Activated CD8-positive, alpha-beta T cell treated with anti-CD3 and anti-CD28 coated beads for 36 hours (primary cell): ENCODE measurements at regions not wholly inside any gene's neighbourhood (a gene's known extent, or its start where the extent isn't known, plus 50 kb on each side); places are given as distances from the start of the nearest gene placed in this dataset.

Experiments used
- ATAC-seq: fragments of 200-7000 bp; cut with Tn5 transposase; one replicate; pipeline ENCODE4 v1.10.0; 2021; ENCODE audit warnings: mild to moderate bottlenecking, moderate library complexity
- CTCF ChIA-PET: fragments of 350-600 bp; sonication (Branson Sonifier 250); formaldehyde crosslinking; loops from one replicate; lab custom pipeline; 2021; ENCODE audit warnings: antibody characterized with exemption; lab: Charles Lee
- POLR2A ChIA-PET: fragments of 350-600 bp; sonication (Branson Sonifier 250); formaldehyde crosslinking; loops from one replicate; lab custom pipeline; 2021; ENCODE audit warnings: antibody characterized with exemption; lab: Charles Lee
- DNase-seq: peaks from one replicate; pipeline ENCODE4 v3.0.0-alpha.2; 2020
- H3K27ac Mint-ChIP-seq: one replicate; pipeline ENCODE4 v1.8.0; 2021; ENCODE audit warnings: mild to moderate bottlenecking, mixed read lengths
- H3K27me3 Mint-ChIP-seq: one replicate; pipeline ENCODE4 v1.8.0; 2021; ENCODE audit warnings: mixed read lengths
- H3K36me3 Mint-ChIP-seq: one replicate; pipeline ENCODE4 v1.8.0; 2021; ENCODE audit warnings: low read depth, mixed read lengths
- H3K4me1 Mint-ChIP-seq: one replicate; pipeline ENCODE4 v1.8.0; 2021; ENCODE audit warnings: low read depth, mixed read lengths
- H3K4me3 Mint-ChIP-seq: one replicate; pipeline ENCODE4 v1.8.0; 2021; ENCODE audit warnings: mild to moderate bottlenecking, moderate library complexity, mixed read lengths
- H3K9me3 Mint-ChIP-seq: one replicate; pipeline ENCODE4 v1.8.0; 2021; ENCODE audit warnings: mixed read lengths
- intact Hi-C: fragments of 100-400 bp; cut with micrococcal nuclease; formaldehyde crosslinking; loops from one replicate; pipeline ENCODE4 v1.10.0; 2022
- TF ChIP-seq, protein P1 (sequence below): fragments of 200-600 bp; IDR thresholded peaks from one replicate; pipeline ENCODE4 v1.8.0; 2022; ENCODE audit warnings: antibody characterized with exemption, mild to moderate bottlenecking

- Mint-ChIP-seq H3K27ac (no peak overlapping the region), H3K4me1 (no peaks in the 10 kb centered on the region), H3K36me3 (no peaks in the 10 kb centered on the region), H3K27me3 (no peaks in the 10 kb centered on the region), H3K4me3 (no peak overlapping the region), H3K9me3 (no peaks in the 10 kb centered on the region)
- CTCF ChIA-PET = interaction anchor here (0.8 kb wide), 1 partner anchor 18 kb away, joined by 3 read pairs; no protein-coding TSS in a partner anchor
- ATAC-seq (no peak), DNase-seq (no peak)
- TF ChIP-seq, protein P1, sequence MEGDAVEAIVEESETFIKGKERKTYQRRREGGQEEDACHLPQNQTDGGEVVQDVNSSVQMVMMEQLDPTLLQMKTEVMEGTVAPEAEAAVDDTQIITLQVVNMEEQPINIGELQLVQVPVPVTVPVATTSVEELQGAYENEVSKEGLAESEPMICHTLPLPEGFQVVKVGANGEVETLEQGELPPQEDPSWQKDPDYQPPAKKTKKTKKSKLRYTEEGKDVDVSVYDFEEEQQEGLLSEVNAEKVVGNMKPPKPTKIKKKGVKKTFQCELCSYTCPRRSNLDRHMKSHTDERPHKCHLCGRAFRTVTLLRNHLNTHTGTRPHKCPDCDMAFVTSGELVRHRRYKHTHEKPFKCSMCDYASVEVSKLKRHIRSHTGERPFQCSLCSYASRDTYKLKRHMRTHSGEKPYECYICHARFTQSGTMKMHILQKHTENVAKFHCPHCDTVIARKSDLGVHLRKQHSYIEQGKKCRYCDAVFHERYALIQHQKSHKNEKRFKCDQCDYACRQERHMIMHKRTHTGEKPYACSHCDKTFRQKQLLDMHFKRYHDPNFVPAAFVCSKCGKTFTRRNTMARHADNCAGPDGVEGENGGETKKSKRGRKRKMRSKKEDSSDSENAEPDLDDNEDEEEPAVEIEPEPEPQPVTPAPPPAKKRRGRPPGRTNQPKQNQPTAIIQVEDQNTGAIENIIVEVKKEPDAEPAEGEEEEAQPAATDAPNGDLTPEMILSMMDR = no peak
- POLR2A ChIA-PET = no interaction called here
- intact Hi-C loops = no loop called here
These were observed 1102.2 kb downstream of the IGSF11 start for GRCh38 chr3:117932441-117932840.

DNA sequence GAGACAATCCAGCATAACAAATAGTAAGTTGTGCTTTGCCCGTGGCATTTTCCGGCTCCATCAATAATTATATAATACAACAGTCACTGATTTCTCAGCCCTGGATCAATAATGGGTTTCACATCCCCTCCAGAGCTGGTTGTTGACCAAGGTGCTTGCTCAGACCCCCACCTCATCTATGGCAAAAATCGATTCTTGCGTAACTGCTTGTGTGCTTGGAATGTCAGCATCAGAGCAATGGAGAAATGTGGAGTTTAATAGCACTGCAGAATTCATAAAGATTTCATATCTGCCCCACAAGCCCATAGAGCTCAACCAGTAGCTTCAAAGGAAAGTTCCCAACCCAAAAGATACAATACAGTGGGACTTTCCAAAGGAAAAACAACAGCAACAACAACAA, 1098.5 kb downstream of the IGSF11 start:
- intact Hi-C loops = no loop called here
- TF ChIP-seq, protein P1 = no peak

DNA sequence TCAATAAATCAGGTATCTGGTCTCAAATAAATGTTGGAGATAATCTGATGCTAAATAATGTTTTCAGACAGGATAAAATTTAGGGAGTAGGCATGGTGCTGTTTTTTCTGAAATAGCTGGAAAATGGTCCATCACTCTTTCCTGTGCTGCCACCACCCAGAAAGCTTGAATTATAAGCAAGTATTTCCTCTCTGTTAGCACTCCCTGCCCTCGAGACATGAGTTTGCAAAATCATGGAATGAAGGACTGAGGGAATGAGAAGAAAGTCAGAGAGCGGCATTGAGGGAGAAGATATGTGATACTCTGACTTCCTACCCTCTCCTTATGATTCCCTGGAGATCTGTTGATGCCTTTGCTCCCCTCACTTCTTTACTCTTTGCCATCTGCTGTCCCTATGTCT, 1095.7 kb downstream of the IGSF11 start:
- ATAC-seq (no peak), DNase-seq (no peak)
- TF ChIP-seq, protein P1 = no peak
- Mint-ChIP-seq H3K9me3 (peaks cover 6% of the 10 kb centered on the region), H3K36me3 (no peaks in the 10 kb centered on the region), H3K4me1 (no peaks in the 10 kb centered on the region), H3K27ac (no peak overlapping the region), H3K27me3 (no peaks in the 10 kb centered on the region), H3K4me3 (no peak overlapping the region)
- intact Hi-C loops = no loop called here
- ChIA-PET CTCF (no interaction called here), POLR2A (no interaction called here)

More for the DNA sequence above, 1098.5 kb downstream of the IGSF11 start:
- no peaks in the 10 kb centered on the region for H3K36me3 Mint-ChIP-seq
- no peak overlapping the region for H3K4me3 Mint-ChIP-seq
- H3K9me3 Mint-ChIP-seq = peaks cover 6% of the 10 kb centered on the region
- no peaks in the 10 kb centered on the region for H3K27me3 Mint-ChIP-seq
- POLR2A ChIA-PET = no interaction called here
- CTCF ChIA-PET = no interaction called here
- no peak overlapping the region for H3K27ac Mint-ChIP-seq
- ATAC-seq = no peak
- DNase-seq = no peak
- no peaks in the 10 kb centered on the region for H3K4me1 Mint-ChIP-seq

GRCh38 chr3:117939425-117940027, 1095.1 kb downstream of the IGSF11 start:
- TF ChIP-seq, protein P1 = no peak
- Mint-ChIP-seq H3K27ac (no peak overlapping the region), H3K36me3 (no peaks in the 10 kb centered on the region), H3K27me3 (no peaks in the 10 kb centered on the region), H3K9me3 (peaks cover 6% of the 10 kb centered on the region), H3K4me3 (no peak overlapping the region), H3K4me1 (no peaks in the 10 kb centered on the region)
- intact Hi-C loops = no loop called here
- no peak for DNase-seq
- no peak for ATAC-seq
- POLR2A ChIA-PET = no interaction called here
- CTCF ChIA-PET = no interaction called here

- ChIA-PET POLR2A (no interaction called here), CTCF (no interaction called here)
- DNase-seq (no peak), ATAC-seq (no peak)
- TF ChIP-seq, protein P1 = no peak
- H3K4me3 Mint-ChIP-seq = no peak overlapping the region
- H3K9me3 Mint-ChIP-seq = peaks cover 6% of the 10 kb centered on the region
- no peak overlapping the region for H3K27ac Mint-ChIP-seq
- no peaks in the 10 kb centered on the region for H3K36me3 Mint-ChIP-seq
- H3K27me3 Mint-ChIP-seq = no peaks in the 10 kb centered on the region
- intact Hi-C loops = no loop called here
- no peaks in the 10 kb centered on the region for H3K4me1 Mint-ChIP-seq
These were observed 1093.6 kb downstream of the IGSF11 start for GRCh38 chr3:117941015-117941414.
